GM21737 (cell line): ENCODE measurements at regions not wholly inside any gene's neighbourhood (a gene's known extent, or its start where the extent isn't known, plus 50 kb on each side); places are given as distances from the start of the nearest gene placed in this dataset.

ENCODE experiments used
- ATAC-seq: cut with Tn5 transposase; IDR thresholded peaks from one replicate; pipeline ENCODE4 v1.9.1; 2021; ENCODE audit warnings: mild to moderate bottlenecking, moderate library complexity; ENCODE audit not compliant: unreplicated experiment

DNA sequence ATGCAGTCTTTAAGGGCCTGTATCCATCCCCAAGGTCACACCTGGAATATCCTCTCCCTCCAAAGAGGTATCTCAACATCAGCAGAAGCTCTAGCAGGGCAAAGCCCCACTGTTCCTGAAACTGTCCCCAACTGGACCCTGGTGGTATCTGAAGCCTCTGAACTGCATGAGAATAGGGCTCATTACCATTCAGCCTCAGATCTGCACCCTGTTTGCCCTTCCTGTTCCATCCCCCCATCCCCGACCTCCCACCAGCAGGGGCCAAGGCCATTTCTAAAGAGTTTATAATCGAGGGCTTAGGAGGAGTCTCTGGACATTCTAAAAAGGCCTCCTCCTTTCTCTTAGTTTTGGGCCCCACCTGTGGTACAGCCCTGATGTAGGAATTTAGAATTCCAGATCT is 74.0 kb upstream of the THY1 start:
- ATAC-seq: no peak

DNA sequence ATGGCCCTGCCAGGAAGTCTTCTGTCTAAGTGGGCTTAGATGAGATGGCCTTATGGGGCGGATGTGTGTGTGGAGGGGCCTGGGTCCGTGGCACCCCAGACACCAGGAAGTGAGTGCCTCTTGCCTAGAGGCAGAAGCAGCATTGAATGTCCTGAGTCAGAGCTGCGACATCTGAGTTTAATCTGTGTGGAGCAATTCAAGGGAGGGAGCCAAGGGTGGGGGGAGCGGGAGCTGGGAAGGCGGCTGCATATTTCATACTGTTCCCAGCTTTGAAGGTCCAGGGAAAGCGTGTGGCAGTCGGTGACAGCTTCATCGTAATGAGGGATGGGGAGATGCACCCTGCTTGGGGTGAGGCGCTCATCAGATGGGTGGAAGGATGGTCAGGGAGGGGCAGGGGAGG is 73.5 kb upstream of the THY1 start:
- ATAC-seq: no peak

DNA sequence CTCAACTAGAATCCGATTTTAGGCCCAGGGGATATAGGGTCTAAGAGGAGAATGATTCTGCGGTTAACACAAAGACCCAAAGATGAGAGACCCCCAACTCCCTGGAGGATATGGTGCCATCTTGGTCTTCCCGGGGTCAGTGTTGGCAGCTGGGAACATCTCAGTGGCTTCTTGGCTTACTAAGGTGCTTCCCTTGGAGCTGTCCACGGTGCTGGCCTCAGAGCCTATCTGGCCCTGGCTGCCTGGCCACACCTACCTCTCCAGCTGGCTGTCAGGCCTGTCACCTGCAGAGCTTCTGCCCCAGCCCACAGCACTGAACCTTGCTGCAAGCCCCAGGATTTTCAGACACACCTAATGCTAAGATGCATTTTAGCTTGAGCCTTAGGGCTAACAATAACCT is 70.7 kb upstream of the THY1 start:
- no peak for ATAC-seq

DNA sequence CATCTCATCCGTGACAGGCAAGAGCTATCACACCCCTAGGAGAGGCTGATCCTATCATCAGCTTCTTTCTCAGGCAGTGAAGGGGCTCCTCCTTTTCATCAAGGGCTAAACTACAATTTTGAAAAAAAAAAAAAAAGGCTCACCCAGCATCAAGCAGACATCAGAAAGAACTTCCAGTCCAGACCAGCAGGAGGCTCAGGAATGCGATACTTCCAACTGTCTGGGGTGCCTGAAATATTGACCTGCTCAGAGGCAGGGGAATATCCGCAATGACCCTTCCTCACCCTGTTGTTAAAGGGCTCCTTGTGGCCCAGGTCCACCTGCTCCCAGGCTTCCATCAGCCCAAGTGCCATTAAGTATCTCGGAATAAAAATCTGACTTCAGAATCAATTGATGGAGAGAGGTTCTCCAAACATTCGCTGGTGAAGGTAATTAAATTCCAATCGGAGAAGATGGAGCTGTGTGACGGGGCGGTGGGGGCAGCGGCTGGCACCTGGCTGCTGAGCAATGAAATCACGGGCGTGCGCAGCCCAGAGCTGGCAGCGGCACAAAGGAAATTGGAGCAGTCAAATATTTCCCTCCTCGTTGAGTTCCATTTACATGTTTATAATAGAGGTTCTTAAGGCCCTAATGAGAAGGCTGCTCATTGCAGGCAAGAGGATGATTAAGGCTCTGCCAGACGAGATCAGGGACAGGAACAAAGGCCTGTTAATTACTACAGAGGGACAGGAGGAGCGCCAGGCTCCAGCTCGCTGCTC is 69.0 kb upstream of the THY1 start:
- no peak for ATAC-seq

DNA sequence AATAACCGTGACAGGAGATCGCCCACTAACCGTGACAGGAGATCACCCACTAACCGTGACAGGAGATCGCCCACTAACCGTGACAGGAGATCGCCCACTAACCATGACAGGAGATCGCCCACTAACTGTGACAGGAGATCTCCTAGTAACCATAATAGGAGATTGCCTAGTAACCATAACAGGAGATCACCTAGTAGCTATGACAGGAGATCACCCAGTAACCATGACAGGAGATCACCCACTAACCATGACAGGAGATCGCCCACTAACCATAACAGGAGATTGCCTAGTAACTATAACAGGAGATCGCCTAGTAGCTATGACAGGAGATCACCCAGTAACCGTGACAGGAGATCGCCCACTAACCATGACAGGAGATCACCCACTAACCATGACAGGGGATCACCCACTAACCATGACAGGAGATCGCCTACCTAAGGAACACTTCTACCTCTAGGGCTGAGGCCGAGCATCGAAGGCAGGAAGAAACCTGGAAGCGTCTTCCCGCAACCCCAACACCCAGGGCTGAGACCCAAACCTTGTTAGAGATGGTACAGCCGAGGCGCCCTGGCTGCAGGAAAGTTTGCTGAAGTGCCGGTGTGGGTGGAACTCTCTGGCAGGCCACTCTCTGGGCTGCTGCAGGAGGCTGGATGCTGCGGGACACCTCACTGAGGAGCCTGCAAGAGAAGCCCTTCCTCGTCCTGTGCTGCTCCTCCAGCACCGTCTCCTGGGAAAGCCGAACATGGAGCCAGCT is 67.5 kb upstream of the THY1 start:
- ATAC-seq: no peak

DNA sequence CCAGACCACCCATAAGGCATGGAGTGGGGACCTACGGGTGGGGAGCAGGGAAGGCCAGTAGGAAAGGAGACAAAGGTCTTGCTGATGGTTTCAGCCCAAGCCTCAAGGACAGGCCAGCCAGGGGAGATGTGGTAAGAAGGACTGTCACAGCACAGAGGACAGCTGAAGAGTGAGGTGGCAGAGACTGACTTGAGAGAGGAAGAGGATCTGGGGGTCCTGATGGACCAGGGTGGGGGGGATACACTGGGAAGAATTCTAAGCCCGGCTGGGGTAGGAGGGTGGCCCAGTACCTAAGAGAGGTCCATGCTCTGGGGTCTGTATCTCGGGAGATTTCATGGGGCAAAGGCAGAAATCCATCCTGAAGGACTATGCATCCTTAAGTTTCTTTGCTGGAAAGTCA is 66.1 kb upstream of the THY1 start:
- no peak for ATAC-seq

DNA sequence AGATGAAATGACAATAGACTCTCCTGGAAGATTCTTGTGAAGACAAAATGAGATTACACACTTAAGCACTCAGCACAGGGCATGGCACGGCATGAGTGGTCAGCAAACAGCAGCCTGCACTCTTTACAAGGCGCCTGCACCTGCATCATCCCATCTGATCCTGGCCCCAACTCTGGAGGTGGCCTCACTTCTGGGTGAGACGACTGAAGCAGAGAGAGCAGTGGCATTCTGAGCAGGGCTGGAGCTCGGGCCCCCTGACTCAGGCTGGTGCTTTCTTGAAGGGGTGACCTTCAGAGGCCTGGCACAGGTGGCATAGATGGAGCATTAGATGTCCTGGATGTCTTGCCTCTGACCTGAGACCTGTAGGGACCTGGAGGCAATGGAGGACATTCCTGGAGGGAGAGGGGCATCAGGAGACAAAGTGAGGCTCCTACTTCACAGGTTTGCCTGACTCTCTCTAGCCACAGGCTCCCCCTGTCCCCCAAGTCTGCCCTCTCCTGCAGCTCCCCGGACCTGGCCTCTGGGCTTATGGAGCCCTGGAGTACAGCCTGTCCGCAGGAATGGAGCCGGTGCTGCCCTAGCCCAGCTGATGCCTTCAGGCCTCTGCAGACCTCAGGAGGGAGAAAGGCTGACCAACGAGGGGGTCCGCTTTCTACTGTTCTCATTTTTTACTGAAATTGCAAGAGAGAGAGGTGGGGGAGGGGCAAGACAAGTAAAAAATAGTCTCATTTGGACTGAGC is 65.5 kb upstream of the THY1 start:
- no peak for ATAC-seq

DNA sequence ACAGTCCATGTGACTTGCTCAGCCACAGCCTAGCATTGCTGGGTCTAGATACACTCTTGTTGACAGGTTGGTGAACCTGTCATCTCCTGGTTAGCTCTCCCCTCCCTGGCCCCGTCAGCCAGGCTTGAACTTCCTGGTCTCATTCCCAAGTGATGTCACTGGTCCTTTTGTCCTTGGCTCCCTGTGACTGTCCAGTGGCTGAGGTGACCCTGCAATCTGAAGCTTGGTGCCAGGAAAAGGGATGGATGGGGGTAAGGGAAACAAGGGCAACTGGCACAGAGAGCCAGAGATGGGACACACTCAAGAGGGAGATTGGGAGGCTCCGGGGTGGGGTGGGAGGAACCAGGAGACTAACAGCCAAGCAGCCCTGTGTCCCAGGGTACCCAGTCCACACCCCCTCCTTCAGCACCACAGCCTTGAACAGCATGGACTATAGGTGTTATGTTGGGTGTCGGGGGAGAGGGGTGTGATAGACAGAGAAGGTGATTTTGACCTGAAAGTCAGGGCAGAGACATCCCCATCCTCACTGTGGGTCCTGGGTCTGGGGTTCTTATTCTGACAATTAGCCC is 63.8 kb upstream of the THY1 start:
- ATAC-seq: no peak

DNA sequence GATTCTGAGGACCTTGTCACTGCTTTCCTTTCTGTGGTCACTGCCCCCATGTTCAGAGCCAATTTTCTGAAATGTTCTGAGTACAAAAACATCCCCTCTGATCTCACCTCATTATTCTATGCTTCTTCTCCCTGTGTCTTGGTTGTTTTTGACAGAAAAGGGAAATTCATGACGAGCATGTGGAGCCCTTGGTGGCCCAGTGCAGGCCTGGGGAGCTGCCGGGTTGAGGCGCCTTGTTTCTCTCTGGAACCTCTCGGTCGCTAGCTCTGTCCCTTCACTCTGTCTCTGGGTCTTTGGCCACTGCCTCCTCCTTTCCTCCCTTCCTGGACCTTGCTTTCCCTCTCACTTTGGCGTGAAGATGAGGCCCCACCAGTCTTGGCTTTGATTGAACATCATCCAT is 63.0 kb upstream of the THY1 start:
- ATAC-seq: no peak

DNA sequence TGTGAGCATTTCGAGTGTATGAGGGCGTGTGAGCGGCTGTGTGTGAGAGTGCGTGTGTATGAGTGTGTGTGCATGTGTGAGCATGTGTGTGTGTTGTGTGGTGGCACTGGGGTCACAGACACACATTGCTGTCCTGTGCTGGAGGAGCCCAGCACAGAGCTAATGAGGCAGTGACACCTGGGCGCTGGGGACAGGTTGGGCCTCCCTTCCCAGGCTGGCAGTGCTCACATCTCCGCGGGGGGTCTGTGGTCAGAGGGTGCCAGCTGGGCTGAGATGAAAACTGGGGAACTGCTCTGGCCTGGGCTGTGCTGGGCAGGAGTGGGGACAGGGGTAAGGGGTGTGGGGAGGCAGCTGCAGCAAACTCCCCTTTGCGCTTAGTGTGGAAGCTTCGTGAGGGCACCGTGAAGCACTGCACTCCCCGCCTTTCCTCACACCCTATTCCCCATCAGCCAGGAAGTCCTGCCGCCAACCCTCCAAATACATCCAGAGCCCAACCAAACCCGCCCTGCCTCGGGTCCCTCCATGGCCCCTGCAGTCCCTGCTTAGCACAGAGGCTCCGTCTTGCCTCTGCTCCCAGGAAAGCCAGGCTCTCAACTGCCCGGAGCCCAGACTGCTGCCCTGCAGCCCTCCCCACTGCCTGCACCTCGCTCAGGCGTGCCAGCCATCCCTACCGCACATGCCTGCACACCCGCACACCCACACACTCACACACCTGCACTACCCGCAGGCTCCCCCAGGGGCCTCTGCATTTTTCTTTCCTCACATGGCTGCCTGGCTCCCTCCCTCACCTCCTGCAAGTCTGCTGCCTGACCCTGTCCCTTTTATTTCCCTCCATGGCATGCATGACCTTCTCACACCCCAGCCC is 62.0 kb upstream of the THY1 start:
- no peak for ATAC-seq

DNA sequence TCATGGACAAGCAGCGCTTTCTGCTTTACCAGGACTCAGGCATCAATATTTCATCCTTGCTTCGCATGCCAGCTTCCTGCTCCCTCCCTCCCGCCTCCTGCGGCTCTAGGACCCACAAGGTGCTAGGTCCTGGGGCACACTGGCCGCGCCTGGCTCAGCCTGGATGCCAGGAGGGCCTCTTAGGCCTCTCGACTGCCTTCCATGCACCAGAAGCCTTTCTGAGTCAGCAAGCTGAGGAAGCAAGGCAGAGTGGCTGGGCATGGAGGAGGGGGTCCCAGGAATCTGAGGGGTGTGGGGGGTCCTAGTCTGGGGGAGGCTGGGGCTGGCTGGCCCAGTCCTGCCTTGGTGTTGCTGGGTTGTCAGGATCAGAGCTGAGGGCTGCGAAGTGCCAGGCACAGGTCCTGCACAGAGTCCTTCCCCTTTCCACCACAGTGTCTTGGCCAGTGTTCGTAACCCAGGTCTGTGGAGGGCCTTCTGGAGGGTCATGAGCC is 61.0 kb upstream of the THY1 start:
- ATAC-seq: no peak

DNA sequence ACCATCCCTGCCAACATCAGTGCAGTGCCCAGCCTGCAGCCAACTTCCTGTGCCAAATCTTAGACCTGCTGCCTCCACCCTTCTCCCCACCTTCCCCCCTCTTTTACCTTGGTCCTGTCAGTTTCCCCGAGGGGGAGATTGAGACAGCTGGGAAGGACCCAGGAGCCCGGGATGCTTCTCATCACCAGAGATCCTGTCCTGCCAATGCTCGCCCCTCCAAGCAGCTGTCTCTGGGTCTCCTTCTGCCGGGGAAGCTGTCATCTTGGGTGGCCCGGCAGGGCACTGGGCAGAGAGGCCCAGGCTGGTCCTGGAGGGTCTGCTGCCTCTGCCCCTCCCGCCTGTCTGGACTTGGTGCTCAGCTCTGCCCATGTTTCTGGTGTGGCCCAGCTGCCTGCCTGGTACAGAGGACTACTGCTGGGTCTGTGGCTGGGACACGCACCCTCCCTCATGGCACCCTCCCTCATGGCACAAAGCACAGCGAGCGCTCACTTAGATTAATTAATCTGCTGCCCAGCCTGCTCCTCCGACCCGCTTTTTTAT is 60.4 kb upstream of the THY1 start:
- no peak for ATAC-seq

DNA sequence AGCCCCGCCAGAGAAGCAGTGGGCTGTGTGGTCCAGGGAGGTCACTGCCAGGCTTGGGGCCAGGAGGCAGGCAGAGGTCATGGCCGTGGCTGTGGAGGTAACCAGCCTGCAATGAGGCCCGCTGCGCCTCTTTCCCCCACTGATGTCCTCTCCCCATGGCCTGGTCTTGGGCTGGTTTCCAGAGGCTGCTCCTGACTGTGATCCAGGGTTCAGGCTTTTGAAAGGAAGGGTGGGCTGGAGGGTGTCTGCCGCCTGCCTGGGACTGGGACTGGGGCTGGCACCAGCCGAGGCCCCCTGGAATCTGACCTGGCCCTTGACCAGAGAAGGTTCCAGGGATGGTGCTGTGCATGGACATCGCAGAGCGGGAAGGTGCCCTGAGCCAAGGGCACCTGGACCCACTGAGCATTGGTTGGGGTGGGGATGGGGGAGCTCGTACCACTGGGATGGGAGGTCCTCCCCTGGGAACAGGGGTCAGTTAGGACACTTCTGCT is 59.6 kb upstream of the THY1 start:
- no peak for ATAC-seq

DNA sequence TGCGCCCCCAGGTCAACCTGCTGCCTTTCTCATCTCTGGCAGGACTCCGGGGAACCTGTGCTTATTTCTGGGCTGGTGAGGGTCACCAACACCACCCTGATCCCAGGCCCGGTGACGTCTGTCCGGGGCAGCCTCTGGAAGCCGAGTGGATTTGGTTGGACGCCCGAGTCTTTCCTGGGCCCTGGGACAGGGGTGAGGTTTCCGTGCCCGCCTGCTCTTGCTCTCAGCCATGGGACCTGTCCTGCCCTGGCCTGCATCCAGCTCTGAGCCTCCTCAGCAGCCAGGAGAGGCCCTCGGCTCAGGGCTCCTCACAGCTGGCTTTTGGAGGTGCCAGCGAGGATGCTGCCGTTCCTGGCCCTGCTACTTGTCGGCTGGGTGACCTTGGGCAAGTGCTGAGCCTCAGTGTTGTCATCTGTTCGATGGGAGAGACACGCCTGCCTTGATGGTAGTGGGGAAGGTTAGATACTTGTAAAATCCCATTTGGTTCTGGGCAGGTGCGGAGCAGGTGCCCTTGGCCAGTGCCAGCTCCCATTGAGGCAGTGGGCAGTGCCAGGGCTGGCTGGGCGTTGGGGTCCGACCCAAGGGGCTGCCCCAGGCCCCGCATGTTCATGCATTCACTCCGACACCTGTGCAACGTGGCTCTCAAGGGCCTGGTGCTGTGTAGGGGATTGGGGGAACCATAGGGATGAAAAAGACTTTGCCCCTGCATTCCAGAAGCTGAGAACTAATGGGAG is 58.9 kb upstream of the THY1 start:
- ATAC-seq: no peak

DNA sequence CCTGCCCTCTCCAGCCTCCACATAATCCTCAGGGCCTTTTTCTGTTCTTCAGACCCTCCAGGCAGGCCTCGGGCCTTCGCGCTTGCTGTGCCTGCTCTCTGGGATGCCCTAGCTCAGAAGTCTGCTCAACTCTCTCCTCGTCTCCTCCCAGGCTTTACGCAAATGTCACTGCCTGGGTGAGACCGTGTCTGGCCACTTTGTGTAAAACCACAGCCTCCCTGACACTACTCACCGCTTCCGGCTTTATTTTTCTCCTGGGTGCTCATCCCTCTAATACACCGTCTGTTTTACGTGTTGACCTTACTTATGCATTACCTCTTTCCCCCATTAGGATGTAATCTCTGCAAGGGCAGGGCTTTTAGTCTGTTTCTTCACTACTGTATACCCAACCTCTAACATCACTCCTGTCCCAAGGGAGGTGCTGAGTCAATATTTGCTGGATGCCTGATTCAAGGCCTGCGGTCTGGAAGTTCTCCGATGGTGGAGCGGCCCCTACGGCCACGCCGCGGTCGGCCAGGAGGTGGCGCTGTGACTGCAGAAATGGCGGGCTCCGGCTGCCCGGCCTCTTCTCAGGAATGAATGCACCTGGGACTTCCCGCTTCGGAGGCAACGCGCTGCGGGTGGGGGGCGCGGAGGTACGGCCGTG is 58.2 kb upstream of the THY1 start:
- no peak for ATAC-seq

DNA sequence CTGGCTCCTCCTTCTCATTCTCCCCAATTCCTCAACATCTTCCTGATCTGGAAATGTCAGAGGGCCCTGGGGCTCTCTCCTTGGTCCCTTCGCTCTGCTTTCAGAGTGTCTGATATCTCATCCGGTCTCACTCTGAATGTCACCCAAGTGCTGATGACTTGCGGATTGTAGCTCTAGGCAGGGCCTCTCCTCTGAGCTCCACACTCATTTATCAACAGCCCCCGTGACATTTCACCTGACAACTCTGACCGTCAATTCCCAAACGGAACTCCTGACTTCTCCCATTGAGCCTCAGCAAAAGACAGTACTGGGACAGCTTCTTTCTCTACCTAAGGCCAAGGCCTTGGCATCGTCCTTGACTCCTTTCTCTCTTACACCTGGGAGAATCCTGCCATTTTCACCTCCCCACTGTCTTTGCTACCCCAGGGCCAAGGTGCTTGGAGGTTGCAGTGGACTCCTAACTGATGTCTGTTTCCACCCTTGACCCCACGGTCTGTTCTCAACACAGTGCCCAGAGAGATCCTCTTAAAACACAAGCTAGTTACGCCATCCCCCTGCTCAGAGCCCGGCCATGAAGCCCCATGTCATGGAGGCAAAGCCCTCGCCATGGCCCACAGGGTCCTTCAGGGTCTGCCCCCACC is 57.5 kb upstream of the THY1 start:
- no peak for ATAC-seq

DNA sequence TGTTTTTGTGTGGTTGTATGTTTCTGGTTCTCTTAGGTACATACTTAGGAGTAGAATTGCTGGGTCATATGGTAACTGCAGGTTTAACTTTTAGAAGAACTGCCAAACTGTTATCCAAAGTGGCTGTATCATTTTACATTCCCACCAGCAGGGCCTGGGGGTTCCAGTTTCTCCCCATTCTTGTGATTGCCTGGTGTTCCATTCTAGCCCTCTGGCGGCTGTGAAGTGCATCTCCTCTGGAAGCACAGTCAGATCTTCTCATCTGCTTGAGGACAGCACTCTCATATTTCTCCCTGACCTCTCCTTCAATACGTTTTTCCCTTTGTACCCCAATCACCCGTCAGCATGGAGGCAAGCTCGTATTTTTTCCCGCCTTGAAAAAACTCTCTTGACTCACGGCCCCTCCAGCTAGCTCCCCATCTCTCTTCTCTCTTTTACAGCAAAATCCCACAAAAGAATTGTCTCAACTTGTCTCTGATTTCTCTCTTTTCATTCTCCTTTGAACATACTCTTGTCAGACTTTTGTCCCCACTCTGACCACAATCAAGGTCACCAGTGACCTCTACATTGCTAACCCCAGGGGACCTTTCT is 56.8 kb upstream of the THY1 start:
- ATAC-seq: no peak

DNA sequence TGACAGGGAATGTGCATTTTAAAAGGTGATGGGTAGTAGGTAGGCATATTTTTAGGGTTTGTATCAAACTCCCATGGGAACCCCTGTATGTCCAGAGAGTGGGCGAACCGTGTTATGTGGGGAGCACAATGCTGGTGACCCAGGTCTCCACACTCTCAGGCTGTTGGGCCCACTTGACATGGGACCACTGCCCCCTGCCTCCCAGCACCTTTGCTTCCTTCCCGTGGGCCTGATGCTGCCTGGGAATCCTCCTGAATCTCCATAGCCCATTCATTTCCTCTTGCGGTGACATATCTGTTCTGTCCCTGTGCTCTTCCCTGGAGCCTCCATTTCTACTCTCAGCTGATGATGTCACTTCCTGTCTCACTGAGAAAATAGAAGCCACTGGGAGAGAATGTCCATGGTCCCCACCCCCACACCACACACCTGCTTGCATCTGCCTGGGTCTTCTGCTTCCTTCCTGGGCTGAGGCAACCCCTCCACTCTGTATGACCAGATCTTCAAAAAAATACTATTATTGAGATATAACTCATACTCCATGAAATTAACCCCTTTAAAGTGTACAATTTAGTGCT is 55.8 kb upstream of the THY1 start:
- ATAC-seq: no peak
